22Rv1 (cell line): ENCODE measurements at regions not wholly inside any gene's neighbourhood (a gene's known extent, or its start where the extent isn't known, plus 50 kb on each side); places are given as distances from the start of the nearest gene placed in this dataset.

Experiments used
- ZFX ChIP-seq: fragments of 450-650 bp; IDR thresholded peaks from 2 replicates; pipeline ENCODE4 v1.6.1; 2017; ENCODE audit warnings: antibody characterized with exemption, borderline replicate concordance
- TF ChIP-seq, protein P1 (sequence below): fragments of 450-650 bp; IDR thresholded peaks from 2 replicates; pipeline ENCODE4 v1.5.1; 2017; ENCODE audit warnings: mild to moderate bottlenecking

DNA sequence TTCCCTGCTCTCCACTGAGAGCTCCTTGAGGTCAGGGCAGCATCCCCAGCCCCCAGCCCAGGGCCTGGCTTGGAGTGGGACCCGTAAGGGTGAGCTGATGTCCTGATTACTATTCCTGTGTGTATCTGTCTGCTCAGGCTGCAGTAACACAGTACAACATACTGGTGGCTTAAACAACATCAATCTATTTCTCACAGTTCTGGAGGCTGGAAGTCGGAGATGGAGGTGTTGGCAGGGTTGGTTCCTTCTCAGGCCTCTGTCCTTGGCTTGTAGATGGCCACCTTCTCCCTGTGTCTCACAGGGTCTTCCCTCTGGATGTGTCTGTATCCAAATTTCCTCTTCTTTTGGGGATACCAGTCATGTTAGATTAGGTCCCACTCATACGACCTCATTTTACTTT lies 246.4 kb upstream of the POU3F1 start:
- TF ChIP-seq, protein P1, sequence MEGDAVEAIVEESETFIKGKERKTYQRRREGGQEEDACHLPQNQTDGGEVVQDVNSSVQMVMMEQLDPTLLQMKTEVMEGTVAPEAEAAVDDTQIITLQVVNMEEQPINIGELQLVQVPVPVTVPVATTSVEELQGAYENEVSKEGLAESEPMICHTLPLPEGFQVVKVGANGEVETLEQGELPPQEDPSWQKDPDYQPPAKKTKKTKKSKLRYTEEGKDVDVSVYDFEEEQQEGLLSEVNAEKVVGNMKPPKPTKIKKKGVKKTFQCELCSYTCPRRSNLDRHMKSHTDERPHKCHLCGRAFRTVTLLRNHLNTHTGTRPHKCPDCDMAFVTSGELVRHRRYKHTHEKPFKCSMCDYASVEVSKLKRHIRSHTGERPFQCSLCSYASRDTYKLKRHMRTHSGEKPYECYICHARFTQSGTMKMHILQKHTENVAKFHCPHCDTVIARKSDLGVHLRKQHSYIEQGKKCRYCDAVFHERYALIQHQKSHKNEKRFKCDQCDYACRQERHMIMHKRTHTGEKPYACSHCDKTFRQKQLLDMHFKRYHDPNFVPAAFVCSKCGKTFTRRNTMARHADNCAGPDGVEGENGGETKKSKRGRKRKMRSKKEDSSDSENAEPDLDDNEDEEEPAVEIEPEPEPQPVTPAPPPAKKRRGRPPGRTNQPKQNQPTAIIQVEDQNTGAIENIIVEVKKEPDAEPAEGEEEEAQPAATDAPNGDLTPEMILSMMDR: no peak
- TF ChIP-seq ZFX: no peak
